ENCODE measurements at regions not wholly inside any gene's neighbourhood (a gene's known extent, or its start where the extent isn't known, plus 50 kb on each side); places are given as distances from the start of the nearest gene placed in this dataset.

DNA sequence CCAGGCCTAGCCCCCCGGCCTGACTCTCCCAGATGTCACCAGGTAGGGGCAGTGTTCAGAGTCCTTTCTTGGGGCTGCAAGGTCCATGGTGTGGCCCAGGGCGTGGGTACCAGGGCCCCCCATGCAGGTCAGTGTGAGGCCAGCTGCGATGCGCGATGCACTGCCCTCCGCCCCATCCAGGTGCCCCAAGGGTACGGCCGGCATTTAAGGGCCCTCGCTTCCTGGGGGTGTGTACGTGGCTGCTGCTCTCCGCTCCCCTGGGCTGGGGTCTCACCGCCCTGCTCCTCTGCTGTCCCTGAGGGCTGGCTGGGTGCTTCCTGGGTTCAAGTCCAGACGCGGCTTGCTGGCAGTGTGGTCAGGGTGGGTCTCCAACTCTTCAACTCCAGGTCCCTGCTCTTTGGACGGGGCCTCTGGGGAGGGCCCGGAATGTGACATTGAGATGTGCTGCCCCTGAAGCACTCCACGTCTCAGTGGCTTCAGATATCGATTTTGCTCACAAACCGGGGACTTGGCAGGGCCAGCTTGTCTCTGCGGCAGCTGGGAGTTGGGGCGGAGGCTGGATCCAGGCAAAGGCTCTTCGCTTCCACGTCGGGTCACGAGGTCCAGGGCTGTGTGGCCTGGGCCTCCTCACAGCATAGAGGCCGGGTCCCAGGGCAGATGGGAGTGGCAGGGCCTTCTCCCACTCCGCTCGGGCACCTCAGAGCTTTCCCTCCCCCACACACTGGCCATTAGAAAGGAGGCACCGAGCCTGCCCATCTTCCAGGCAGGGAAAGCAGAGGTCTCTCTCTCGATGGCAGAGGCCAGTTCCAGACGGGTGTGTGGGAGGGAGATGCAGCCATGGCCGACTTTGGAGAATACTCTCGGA lies 93.2 kb downstream of the UNCX start:
- no peak overlapping the region for H3K4me3 ChIP-seq (replicated peaks in 1 of 3; ENCODE audit: low read depth in 2 of 3, low read length in 3 of 3)
- H3K9me3 Mint-ChIP-seq, result peaks cover 0 to 4% (median 0%) of the 10 kb centered on the region in 7 donors
- no peaks in the 10 kb centered on the region for H3K4me1 Mint-ChIP-seq
- H3K4me2 ChIP-seq (replicated peaks; ENCODE audit: extremely low read depth, low read length, poor library complexity, severe bottlenecking), result no peak overlapping the region
- H3K36me3 ChIP-seq (replicated peaks in 1 of 2; ENCODE audit: control insufficient read depth in 1 of 2, insufficient read depth in 2 of 2, low read length in 2 of 2), result no peaks in the 10 kb centered on the region
- intact Hi-C loops (cut with micrococcal nuclease), result no loop called here
- no peaks in the 10 kb centered on the region for H3K4me1 ChIP-seq (ENCODE audit: control insufficient read depth in 1 of 2, insufficient read depth in 2 of 2, low read length in 2 of 2)
- peaks cover 0 to 8% of the 10 kb centered on the region in 2 donors for H3K27me3 ChIP-seq (ENCODE audit: control insufficient read depth in 2 of 2, insufficient read depth in 2 of 2, low read length in 2 of 2)
- no peak for DNase-seq
- no peaks in the 10 kb centered on the region for H4K20me1 ChIP-seq (ENCODE audit: insufficient read depth, low read length)
- peaks cover 7 to 37% (median 10%) of the 10 kb centered on the region in 3 donors for H3K27me3 Mint-ChIP-seq (ENCODE audit: low read depth in 3 of 3)
- H3K79me2 ChIP-seq (ENCODE audit: insufficient read depth, low read length), result no peaks in the 10 kb centered on the region
- no peak overlapping the region for H3K27ac ChIP-seq (ENCODE audit: low read depth in 1 of 2, low read length in 2 of 2)
- no peak overlapping the region for H2AFZ ChIP-seq (ENCODE audit: insufficient read depth, low read depth, low read length, poor library complexity, severe bottlenecking)
- no peaks in the 10 kb centered on the region for H3K9me3 ChIP-seq (replicated peaks in 1 of 2; ENCODE audit: control insufficient read depth in 1 of 2, insufficient read depth in 1 of 2, low read length in 2 of 2)
- 95% methylated on average over 27 of the region's 33 CpGs for WGBS (ENCODE audit: insufficient coverage)
- no peak overlapping the region for H3K9ac ChIP-seq (ENCODE audit: insufficient read depth, low read length, poor library complexity, severe bottlenecking)
- H3K27ac Mint-ChIP-seq, result no peak overlapping the region
- no peaks in the 10 kb centered on the region for H3K36me3 Mint-ChIP-seq
- TF ChIP-seq CTCF (IDR thresholded peaks at IDR 0.05), result no peak
- no peak overlapping the region for H3K4me3 Mint-ChIP-seq

DNA sequence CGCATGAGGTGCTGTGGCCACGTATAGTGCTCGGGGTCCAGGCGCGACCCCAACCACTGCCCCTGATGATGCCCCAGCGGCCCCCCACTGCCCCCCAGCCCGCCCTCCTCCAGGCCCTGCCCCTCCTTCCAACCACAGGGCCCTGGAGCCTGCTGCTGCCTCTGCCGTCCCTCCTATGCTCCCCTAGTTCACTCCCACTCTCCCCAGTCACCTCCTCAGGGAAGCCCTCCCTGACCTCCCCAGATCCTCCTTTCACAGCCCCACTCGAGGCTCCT lies 93.8 kb downstream of the UNCX start:
- Mint-ChIP-seq H3K27ac (no peak overlapping the region), H3K36me3 (no peaks in the 10 kb centered on the region), H3K9me3 (peaks cover 0 to 4% (median 0%) of the 10 kb centered on the region in 7 donors), H3K4me3 (no peak overlapping the region), H3K27me3 (ENCODE audit: low read depth in 3 of 3) (peaks cover 7 to 36% (median 10%) of the 10 kb centered on the region in 3 donors), H3K4me1 (no peaks in the 10 kb centered on the region)
- intact Hi-C loops (cut with micrococcal nuclease), result no loop called here
- Histone ChIP-seq H4K20me1 (ENCODE audit: insufficient read depth, low read length) (no peaks in the 10 kb centered on the region), H3K4me1 (ENCODE audit: control insufficient read depth in 1 of 2, insufficient read depth in 2 of 2, low read length in 2 of 2) (no peaks in the 10 kb centered on the region), H3K27me3 (ENCODE audit: control insufficient read depth in 2 of 2, insufficient read depth in 2 of 2, low read length in 2 of 2) (peaks cover 0 to 8% of the 10 kb centered on the region in 2 donors), H3K79me2 (ENCODE audit: insufficient read depth, low read length) (no peaks in the 10 kb centered on the region), H3K4me3 (replicated peaks in 1 of 3; ENCODE audit: low read depth in 2 of 3, low read length in 3 of 3) (no peak overlapping the region), H2AFZ (ENCODE audit: insufficient read depth, low read depth, low read length, poor library complexity, severe bottlenecking) (no peak overlapping the region), H3K9ac (ENCODE audit: insufficient read depth, low read length, poor library complexity, severe bottlenecking) (no peak overlapping the region), H3K36me3 (replicated peaks in 1 of 2; ENCODE audit: control insufficient read depth in 1 of 2, insufficient read depth in 2 of 2, low read length in 2 of 2) (no peaks in the 10 kb centered on the region), H3K9me3 (replicated peaks in 1 of 2; ENCODE audit: control insufficient read depth in 1 of 2, insufficient read depth in 1 of 2, low read length in 2 of 2) (no peaks in the 10 kb centered on the region), H3K4me2 (replicated peaks; ENCODE audit: extremely low read depth, low read length, poor library complexity, severe bottlenecking) (no peak overlapping the region), H3K27ac (ENCODE audit: low read depth in 1 of 2, low read length in 2 of 2) (no peak overlapping the region)
- TF ChIP-seq CTCF (IDR thresholded peaks at IDR 0.05), result no peak
- DNase-seq, result no peak
- 97% methylated on average over 6 of the region's 9 CpGs for WGBS (ENCODE audit: insufficient coverage)

All from CD14-positive monocyte (primary cell).